Muscle of arm (tissue), 1 donor: ENCODE measurements at regions not wholly inside any gene's neighbourhood (a gene's known extent, or its start where the extent isn't known, plus 50 kb on each side); places are given as distances from the start of the nearest gene placed in this dataset.

Source experiments
- DNase-seq: peaks from one replicate; pipeline ENCODE4 v3.0.0-alpha.2; 2013

- DNase-seq: no peak
Observed at GRCh38 chr2:70036290-70036689, 51.0 kb upstream of the PCBP1 start.

DNA sequence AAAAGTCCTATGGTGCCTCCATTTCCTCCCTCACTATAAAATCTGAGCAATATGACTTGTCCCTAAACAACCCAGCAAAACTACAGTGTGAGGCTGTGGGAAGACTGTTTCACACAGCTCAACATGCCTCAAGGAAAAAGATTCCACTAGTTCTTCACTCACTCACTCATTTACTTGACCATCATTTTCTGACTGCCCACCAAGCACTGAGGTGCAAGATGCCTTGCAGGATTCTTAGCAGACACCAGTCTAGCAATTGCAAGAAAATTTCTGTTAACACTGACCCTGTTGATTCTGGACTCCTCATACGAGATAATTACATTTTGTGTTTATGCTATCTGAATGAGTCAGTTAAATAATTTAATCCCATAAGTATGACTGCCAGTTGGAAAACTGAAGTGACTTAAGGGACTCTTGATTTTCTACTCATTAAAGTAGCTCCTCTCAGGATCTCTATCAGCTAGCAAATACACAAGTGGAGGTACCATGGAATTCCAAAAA lies 51.9 kb upstream of the PCBP1 start:
- no peak for DNase-seq

DNA sequence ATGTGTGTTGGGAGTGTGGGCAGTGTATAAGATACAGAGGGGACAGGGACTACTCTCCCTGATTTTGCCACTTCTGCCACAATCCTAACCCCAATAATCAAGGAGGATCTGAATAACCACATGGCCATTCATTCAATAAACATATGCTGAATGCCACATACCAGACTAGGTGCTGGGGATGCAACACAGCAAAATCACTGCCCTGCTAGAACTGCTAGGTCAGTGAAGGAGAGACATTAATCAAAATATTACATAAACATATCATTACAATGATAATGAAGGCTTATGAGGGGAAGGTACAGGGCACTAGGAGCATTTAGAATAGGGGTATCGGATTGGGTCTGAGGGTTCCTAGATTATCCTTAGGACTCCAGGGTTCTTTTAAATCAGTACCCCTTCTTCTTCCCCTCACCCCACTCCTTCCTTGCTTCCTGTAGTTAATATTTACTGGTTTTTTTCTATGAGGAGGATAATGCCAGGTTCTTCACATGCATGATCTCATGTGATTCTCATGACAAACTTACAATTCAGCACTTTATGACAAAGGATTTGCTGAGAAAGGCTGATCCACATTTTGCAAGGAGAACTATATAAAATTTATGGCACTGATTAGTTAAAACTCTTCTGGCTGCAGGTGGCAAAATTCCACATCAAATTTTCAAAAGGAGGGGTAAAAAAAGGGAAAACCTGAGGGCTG lies 56.4 kb upstream of the PCBP1 start:
- no peak for DNase-seq

DNA sequence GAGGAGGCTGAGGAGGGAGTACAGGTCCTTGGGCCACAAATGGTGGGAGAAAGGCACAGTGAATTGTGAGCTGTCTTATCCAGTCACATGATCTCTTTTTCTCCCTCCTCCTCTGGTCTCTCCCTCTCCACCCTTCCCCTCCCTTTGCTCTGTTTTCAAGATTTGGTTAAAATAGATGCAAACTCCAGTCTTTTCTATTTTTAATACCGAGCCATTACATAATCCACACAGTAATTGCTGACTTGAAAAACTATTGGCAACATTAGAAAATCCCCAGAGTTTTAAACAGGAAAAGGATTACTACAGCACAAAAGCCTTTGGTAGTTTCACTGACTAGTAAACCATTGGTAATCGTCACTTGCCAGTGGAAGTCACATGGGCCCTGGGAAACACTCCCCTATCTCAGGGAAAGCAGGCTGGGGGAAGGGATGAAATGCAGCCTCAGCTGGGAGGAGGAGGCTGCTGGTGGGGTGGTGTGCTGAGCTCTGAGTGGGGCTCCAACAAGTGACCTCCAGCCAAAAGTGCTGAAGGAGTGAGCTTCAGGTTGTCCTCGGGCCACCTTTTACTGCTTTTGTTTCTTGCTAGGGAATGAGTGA lies 57.4 kb upstream of the PCBP1 start:
- DNase-seq: peak; percentile 81

- no peak for DNase-seq
Observed at GRCh38 chr2:70024284-70024683, 62.9 kb upstream of the ASPRV1 start.

DNA sequence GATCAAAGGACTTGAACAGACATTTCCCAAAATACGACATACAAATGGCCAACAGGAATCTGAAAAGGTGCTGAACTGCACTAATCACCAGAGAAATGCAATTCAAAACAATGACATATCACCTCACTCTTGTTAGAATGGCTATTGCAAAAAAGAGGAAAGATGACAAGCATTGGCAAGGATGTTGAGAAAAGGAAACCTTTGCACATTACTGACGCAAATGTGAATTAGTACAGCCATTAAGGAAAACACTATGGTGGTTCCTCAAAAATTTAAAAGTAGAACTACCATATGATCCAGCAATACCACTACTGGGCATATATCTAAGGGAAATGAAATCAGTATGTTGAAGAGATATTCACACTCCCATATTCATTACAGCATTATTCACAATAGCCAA lies 57.7 kb upstream of the ASPRV1 start:
- DNase-seq: no peak

DNA sequence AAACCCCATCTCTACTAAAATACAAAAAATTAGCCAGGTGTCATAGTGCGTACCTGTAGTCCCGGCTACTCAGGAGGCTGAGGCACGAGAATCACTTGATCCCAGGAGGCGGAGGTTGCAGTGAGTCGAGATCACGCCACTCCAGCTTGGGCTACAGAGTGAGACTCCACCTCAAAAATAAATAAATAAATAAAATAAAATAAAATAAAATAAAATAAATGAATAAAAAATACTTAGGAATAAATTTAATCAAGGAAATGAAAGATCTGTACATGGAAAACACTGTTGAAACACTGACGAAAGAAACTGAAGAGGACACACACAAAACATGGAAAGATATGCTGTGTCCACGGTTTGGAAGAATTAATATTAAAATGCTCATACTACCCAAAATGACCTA lies 56.5 kb upstream of the ASPRV1 start:
- DNase-seq: no peak

DNA sequence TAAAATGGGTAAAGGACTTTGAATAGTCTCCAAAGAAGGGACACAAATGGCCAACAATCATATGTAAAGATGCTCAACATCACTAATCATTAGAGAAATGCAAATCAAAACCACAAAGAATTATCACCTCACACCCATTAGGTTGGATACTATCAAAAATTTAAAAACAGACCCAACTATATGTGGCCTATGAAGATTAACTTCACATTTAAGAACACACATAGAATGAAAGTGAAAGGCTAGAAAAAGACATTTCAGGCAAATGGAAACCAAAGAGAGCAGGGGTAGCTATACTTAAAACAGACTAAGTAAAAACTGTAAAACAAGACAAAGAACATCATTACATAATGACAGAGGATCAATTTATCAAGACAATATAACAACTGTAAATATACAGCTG lies 53.5 kb upstream of the ASPRV1 start:
- no peak for DNase-seq

DNA sequence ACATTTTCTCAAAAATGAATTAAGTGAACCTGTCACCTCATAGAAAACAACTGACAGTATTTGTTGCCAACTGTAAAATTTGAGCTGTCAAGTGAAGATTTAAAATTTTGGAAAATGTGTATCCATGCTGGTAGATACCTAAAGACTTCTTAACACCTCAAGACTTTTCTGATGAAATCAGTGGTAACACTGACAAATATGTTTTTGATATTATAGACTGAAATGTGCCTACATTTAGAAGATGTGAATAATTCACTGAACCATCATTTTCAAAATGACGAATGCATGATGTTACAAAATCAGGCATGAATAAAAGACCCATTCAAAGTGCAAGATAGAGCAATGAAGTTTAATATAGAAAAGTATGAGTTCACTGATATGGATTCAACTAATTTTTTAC lies 51.5 kb upstream of the ASPRV1 start:
- no peak for DNase-seq

- DNase-seq: no peak
Observed at GRCh38 chr2:70011786-70012185, 50.4 kb upstream of the ASPRV1 start.

GRCh38 chr2:70011335-70011734 lies 49.9 kb upstream of the ASPRV1 start:
- no peak for DNase-seq
